ENCODE measurements at regions not wholly inside any gene's neighbourhood (a gene's known extent, or its start where the extent isn't known, plus 50 kb on each side); places are given as distances from the start of the nearest gene placed in this dataset.
"Not testable (repeated sequence)": the region's sequence is repeated elsewhere in the genome, so short reads cannot be mapped to it uniquely, and the experiment has no call there.

DNA sequence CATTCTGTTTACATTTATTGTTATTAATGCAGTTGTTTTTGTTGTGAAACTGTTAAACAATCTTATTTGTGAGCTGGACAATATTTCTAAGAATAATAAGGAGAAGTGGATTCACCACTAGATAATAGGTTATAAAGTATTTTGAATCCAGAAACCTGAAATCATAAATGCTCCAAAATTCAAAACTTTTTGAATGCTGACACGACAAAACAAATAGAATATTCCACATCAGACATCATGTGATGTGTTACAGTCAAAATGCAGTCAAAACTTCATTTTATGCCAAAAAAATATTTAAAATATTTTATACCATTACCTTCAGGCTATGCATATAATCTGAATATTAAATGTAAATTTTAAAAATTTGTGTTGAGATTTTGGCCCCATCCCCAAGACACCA lies 1321.4 kb downstream of the SLITRK1 start:
- TF ChIP-seq, protein P1, sequence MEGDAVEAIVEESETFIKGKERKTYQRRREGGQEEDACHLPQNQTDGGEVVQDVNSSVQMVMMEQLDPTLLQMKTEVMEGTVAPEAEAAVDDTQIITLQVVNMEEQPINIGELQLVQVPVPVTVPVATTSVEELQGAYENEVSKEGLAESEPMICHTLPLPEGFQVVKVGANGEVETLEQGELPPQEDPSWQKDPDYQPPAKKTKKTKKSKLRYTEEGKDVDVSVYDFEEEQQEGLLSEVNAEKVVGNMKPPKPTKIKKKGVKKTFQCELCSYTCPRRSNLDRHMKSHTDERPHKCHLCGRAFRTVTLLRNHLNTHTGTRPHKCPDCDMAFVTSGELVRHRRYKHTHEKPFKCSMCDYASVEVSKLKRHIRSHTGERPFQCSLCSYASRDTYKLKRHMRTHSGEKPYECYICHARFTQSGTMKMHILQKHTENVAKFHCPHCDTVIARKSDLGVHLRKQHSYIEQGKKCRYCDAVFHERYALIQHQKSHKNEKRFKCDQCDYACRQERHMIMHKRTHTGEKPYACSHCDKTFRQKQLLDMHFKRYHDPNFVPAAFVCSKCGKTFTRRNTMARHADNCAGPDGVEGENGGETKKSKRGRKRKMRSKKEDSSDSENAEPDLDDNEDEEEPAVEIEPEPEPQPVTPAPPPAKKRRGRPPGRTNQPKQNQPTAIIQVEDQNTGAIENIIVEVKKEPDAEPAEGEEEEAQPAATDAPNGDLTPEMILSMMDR (IDR thresholded peaks at IDR 0.05; ENCODE audit: low read depth, low read length, missing control alignments), result no peak
- DNase-seq (ENCODE audit: extremely low read depth, low read depth), result no peak

DNA sequence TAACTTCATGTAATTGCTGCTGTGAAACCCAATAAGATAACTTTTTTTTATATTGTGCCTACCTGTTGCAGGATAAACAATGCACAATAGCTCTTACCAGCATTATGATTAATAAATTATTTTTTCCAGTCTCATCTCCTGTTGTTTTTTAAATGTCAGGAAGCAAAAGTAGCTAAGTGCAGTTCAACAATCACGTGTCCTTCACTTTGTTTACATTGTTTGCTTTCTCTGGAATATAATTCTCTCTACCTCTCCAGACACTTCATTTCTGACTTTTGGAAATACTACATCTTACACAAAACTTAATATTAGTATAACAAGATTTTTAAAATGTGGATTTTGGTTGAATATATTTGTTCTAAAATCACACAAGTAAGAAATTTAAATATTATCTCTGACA lies 1359.4 kb downstream of the SLITRK1 start:
- DNase-seq (ENCODE audit: extremely low read depth, low read depth), result no peak
- no peak overlapping the region for H3K4me3 ChIP-seq (replicated peaks; ENCODE audit: low read depth, low read length)
- TF ChIP-seq, protein P1 (IDR thresholded peaks at IDR 0.05; ENCODE audit: low read depth, low read length, missing control alignments), result no peak

More for the DNA sequence above, 1321.4 kb downstream of the SLITRK1 start:
- H3K4me3 ChIP-seq (replicated peaks; ENCODE audit: low read depth, low read length), result no peak overlapping the region

DNA sequence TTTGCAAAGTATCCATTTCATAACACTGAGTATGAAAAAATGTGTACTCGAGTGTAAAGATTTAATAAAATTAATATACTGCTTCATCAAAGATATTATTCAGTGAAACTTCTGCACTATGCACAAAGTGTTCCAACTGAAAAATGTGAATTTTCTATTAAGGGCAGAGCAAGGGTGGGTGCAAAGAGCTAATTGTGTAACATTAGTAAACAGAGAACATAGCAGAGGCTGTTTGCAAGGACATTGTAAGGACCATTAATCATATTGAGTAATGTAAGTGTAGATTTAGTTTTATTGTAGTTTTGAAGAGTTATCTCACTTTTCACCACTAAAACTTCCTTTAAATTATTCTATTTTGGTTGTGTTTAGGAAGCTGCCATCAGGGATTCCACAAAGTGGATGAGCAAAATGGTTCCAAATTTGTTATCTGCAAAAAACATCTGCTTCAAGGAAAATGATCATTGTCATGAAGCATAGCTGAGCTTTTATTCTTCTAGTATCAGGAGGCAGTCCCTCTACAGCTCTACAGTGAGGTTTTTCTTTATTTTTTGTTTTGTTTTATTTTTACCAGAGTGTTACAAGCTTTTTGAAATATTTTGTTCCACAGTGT lies 1375.4 kb downstream of the SLITRK1 start:
- no peak for DNase-seq (ENCODE audit: extremely low read depth, low read depth)
- TF ChIP-seq, protein P1 (IDR thresholded peaks at IDR 0.05; ENCODE audit: low read depth, low read length, missing control alignments), result no peak
- no peak overlapping the region for H3K4me3 ChIP-seq (replicated peaks; ENCODE audit: low read depth, low read length)

- DNase-seq (ENCODE audit: extremely low read depth, low read depth), result no peak
- no peak overlapping the region for H3K4me3 ChIP-seq (replicated peaks; ENCODE audit: low read depth, low read length)
- TF ChIP-seq, protein P1 (IDR thresholded peaks at IDR 0.05; ENCODE audit: low read depth, low read length, missing control alignments), result no peak
Observed at GRCh38 chr13:82501834-82502233, 1380.4 kb downstream of the SLITRK1 start.

DNA sequence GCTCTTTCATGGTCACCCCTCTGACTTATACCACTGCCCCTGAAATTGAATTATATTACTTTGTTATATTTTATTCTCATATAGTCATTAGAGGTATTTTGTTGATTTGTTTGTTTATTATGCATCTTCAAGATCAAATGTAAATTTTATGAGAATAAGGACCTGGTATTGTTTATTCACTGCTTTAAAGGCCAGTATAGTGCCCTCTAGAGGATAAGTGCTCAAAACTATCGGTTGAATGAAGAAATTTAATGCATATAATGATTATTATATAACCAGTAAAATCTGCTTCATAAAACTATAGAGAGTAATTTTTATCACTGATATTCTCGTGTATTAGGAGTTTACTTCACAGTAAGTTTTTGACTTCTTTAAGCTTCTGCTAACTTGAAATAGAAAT lies 1401.9 kb downstream of the SLITRK1 start:
- no peak overlapping the region for H3K4me3 ChIP-seq (replicated peaks; ENCODE audit: low read depth, low read length)
- TF ChIP-seq, protein P1 (IDR thresholded peaks at IDR 0.05; ENCODE audit: low read depth, low read length, missing control alignments), result no peak
- no peak for DNase-seq (ENCODE audit: extremely low read depth, low read depth)

DNA sequence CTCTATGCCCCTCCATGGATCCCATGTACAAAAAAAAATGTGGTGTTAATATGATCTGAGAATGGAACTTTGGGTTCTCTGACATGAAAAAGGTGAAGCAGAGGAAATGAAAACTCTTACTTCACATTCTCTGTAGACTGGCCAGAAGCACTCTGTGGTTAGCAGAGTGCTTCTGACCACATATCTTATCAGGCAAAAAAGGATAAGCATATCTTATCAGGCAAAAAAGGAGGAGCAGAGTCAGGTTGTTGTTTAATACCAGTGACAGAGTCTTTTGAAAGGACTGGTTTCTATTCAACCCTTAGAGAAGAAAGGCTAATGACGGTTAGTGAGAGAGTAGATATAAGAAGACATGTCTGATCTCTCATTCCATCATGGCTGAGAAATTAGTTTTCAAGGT lies 1404.8 kb downstream of the SLITRK1 start:
- no peak for DNase-seq (ENCODE audit: extremely low read depth, low read depth)
- TF ChIP-seq, protein P1 (IDR thresholded peaks at IDR 0.05; ENCODE audit: low read depth, low read length, missing control alignments), result no peak
- no peak overlapping the region for H3K4me3 ChIP-seq (replicated peaks; ENCODE audit: low read depth, low read length)

DNA sequence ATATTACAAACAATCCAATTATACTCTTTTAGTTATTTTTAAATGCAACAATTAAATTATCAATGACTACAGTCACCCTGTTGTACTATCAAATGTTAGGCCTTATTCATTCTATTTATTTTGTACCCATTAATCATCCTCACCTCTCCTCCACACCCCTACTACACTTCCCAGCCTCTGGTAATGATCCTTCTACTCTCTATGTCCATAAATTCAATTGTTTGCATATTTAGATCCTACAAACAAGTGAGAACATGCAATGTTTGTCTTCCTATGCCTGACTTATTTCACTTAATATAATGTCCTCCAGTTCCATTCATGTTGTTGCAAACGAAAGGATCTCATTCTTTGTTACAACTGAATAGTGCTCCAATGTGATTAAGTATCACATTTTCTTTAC lies 1414.6 kb downstream of the SLITRK1 start:
- no peak overlapping the region for H3K4me3 ChIP-seq (replicated peaks; ENCODE audit: low read depth, low read length)
- TF ChIP-seq, protein P1 (IDR thresholded peaks at IDR 0.05; ENCODE audit: low read depth, low read length, missing control alignments), result no peak
- no peak for DNase-seq (ENCODE audit: extremely low read depth, low read depth)

GRCh38 chr13:82459575-82459974 lies 1422.7 kb downstream of the SLITRK1 start:
- not testable (repeated sequence) for DNase-seq (ENCODE audit: extremely low read depth, low read depth); H3K4me3 ChIP-seq (replicated peaks; ENCODE audit: low read depth, low read length)
